ENCODE measurements at regions not wholly inside any gene's neighbourhood (a gene's known extent, or its start where the extent isn't known, plus 50 kb on each side); places are given as distances from the start of the nearest gene placed in this dataset.

GRCh38 chr10:123451618-123452245 lies 214.4 kb upstream of the GPR26 start:
- Histone ChIP-seq H3K36me3 (no peaks in the 10 kb centered on the region), H3K9me3 (no peaks in the 10 kb centered on the region), H3K27ac (no peak overlapping the region), H3K4me1 (no peaks in the 10 kb centered on the region), H3K4me3 (no peak overlapping the region), H3K27me3 (peaks cover 0 to 4% (median 0%) of the 10 kb centered on the region in 9 donors)
- intact Hi-C loops (cut with DNase I): no loop called here
- TF ChIP-seq POLR2A (IDR thresholded peaks at IDR 0.05) (no peak), CTCF (IDR thresholded peaks at IDR 0.05) (no peak)
- WGBS, 4 donors: 81 to 87% (median 82%) methylated on average over 13 to 14 of the region's 14 CpGs
- DNase-seq: no peak
- no peak for ATAC-seq

- no peaks in the 10 kb centered on the region for H3K9me3 ChIP-seq
- no peaks in the 10 kb centered on the region for H3K36me3 ChIP-seq
- intact Hi-C loops (cut with DNase I): no loop called here
- H3K4me3 ChIP-seq: no peak overlapping the region
- H3K4me1 ChIP-seq: no peaks in the 10 kb centered on the region
- no peak overlapping the region for H3K27ac ChIP-seq
- 84 to 99% (median 97%) methylated on average over 4 of the region's 4 CpGs for WGBS, 4 donors
- ATAC-seq (no peak), DNase-seq (no peak)
- peaks cover 0 to 6% (median 0%) of the 10 kb centered on the region in 9 donors for H3K27me3 ChIP-seq
- no peak for TF ChIP-seq CTCF (IDR thresholded peaks at IDR 0.05)
- TF ChIP-seq POLR2A (IDR thresholded peaks at IDR 0.05): no peak
Observed at GRCh38 chr10:123454987-123455386, 211.2 kb upstream of the GPR26 start.

- intact Hi-C loops (cut with DNase I): no loop called here
- no peak overlapping the region for H3K27ac ChIP-seq
- ATAC-seq: no peak
- 81 to 89% (median 83%) methylated on average over 3 of the region's 3 CpGs for WGBS, 4 donors
- peaks cover 0 to 7% (median 0%) of the 10 kb centered on the region in 9 donors for H3K27me3 ChIP-seq
- no peaks in the 10 kb centered on the region for H3K36me3 ChIP-seq
- H3K9me3 ChIP-seq: no peaks in the 10 kb centered on the region
- DNase-seq: no peak
- H3K4me3 ChIP-seq: no peak overlapping the region
- TF ChIP-seq CTCF (IDR thresholded peaks at IDR 0.05) (no peak), POLR2A (IDR thresholded peaks at IDR 0.05) (no peak)
- H3K4me1 ChIP-seq: no peaks in the 10 kb centered on the region
Observed at GRCh38 chr10:123455861-123456260, 210.3 kb upstream of the GPR26 start.

- Histone ChIP-seq H3K4me1 (no peaks in the 10 kb centered on the region), H3K9me3 (no peaks in the 10 kb centered on the region), H3K27me3 (peaks cover 0 to 7% (median 0%) of the 10 kb centered on the region in 9 donors), H3K27ac (no peak overlapping the region), H3K36me3 (no peaks in the 10 kb centered on the region), H3K4me3 (no peak overlapping the region)
- TF ChIP-seq CTCF (IDR thresholded peaks at IDR 0.05) (no peak), POLR2A (IDR thresholded peaks at IDR 0.05) (no peak)
- intact Hi-C loops (cut with DNase I): no loop called here
- DNase-seq (no peak), ATAC-seq (no peak)
- 67 to 80% (median 75%) methylated on average over 5 of the region's 5 CpGs for WGBS, 4 donors
Observed at GRCh38 chr10:123458933-123459332, 207.2 kb upstream of the GPR26 start.
